Omental fat pad (tissue), 3 donors: ENCODE measurements at regions not wholly inside any gene's neighbourhood (a gene's known extent, or its start where the extent isn't known, plus 50 kb on each side); places are given as distances from the start of the nearest gene placed in this dataset.
A peak's percentile ranks its signal among the peaks of the same experiment; 100 is the strongest.

Experiments used
- ATAC-seq: fragments of 150-250 bp; one replicate; pipeline ENCODE4 v1.9.1; 2016; ENCODE audit warnings: mild to moderate bottlenecking, moderate library complexity; ENCODE audit not compliant: low FRiP score
- DNase-seq: peaks from one replicate; pipeline ENCODE4 v3.0.0-alpha.2; 2019; ENCODE audit warnings: low spot score
- CTCF ChIP-seq, 3 donors: fragments of 450-650 bp; IDR thresholded peaks; one replicate each; pipeline ENCODE4 v1.5.1; 2016 to 2017; ENCODE audit warnings: antibody characterized with exemption in 3 of 3, mild to moderate bottlenecking in 3 of 3, moderate library complexity in 2 of 3

- ATAC-seq: no peak
These were observed 56.1 kb upstream of the FBRSL1 start for GRCh38 chr12:132433641-132434395.

GRCh38 chr12:132432721-132433577, 57.0 kb upstream of the FBRSL1 start:
- TF ChIP-seq CTCF (IDR thresholded peaks at IDR 0.05): no peak
- no peak for ATAC-seq
- no peak for DNase-seq

More at GRCh38 chr12:132433641-132434395, 56.1 kb upstream of the FBRSL1 start:
- no peak for TF ChIP-seq CTCF (IDR thresholded peaks at IDR 0.05)
- no peak for DNase-seq

- TF ChIP-seq CTCF (IDR thresholded peaks at IDR 0.05): no peak
- DNase-seq (no peak), ATAC-seq (no peak)
These were observed 57.7 kb upstream of the FBRSL1 start for GRCh38 chr12:132432126-132432705.

GRCh38 chr12:132430838-132431774, 58.8 kb upstream of the FBRSL1 start:
- no peak for ATAC-seq
- DNase-seq: no peak

GRCh38 chr12:132429946-132430643, 59.9 kb upstream of the FBRSL1 start:
- peak; percentile 43 for ATAC-seq
- no peak for TF ChIP-seq CTCF (IDR thresholded peaks at IDR 0.05)
- DNase-seq: no peak

More at GRCh38 chr12:132430838-132431774, 58.8 kb upstream of the FBRSL1 start:
- no peak for TF ChIP-seq CTCF (IDR thresholded peaks at IDR 0.05)

GRCh38 chr12:132429602-132429945, 60.4 kb upstream of the FBRSL1 start:
- ATAC-seq (no peak), DNase-seq (no peak)
- TF ChIP-seq CTCF (IDR thresholded peaks at IDR 0.05): no peak
